ENCODE measurements at regions not wholly inside any gene's neighbourhood (a gene's known extent, or its start where the extent isn't known, plus 50 kb on each side); places are given as distances from the start of the nearest gene placed in this dataset.

DNA sequence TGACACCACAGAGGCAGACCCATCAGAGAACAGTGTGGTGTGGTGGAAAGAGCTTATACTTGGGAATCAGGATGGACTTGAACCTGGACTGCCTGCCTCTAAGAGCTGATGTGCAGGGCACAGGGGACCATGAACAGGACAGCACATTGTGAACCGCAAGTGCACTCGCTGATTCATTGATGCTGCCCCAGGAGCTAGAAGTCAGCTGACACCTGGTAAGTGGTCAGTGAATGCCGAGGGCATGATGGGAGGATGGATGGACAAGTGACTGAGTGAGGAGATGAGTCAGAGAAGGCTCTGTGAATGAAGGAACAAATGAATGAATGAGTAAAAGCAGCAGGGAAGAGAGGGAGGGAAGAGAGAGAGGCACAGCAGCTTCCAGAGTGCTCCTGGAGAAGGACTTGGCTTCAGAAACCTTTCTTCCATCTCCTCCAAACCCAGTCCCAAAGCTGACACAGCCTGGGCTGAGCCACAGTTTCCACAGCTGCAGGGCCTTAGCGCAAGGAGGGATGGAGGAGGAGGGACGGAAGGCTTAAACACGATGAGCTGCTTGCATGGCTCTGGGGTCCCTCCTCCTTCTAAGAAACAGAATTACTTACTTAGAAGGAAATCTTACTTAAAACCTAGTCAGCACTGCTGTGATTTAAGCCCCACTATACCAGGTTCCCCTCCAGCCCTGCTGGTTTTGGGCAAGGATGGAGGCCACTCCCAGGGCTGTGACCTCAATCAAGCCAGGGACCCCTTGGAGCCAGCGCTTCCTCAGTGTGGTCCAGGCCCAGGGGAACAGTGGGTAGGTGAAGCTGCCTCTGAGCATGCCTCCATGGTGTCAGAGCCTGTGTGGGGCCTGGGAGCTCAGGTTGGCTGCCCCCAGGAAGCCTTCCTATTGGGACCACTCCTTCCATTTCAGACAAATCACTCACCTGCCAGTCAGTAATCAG is 184.6 kb downstream of the TMEM132E start:
- H3K4me1 Mint-ChIP-seq = no peaks in the 10 kb centered on the region
- no peak overlapping the region for H3K27ac Mint-ChIP-seq
- H3K4me3 Mint-ChIP-seq = no peak overlapping the region
- Histone ChIP-seq H3K36me3 (ENCODE audit: control insufficient read depth, insufficient read depth, low read length) (no peaks in the 10 kb centered on the region), H3K9me3 (ENCODE audit: control insufficient read depth in 2 of 2, low read length in 2 of 2) (no peaks in the 10 kb centered on the region), H3K4me1 (ENCODE audit: control insufficient read depth, insufficient read depth, low read length, poor library complexity, severe bottlenecking) (no peaks in the 10 kb centered on the region), H3K27ac (ENCODE audit: insufficient read depth, low read length, poor library complexity, severe bottlenecking) (no peak overlapping the region), H3K4me3 (ENCODE audit: low read depth, low read length) (no peak overlapping the region), H3K27me3 (ENCODE audit: control insufficient read depth, insufficient read depth, low read length) (peaks cover 4% of the 10 kb centered on the region)
- ATAC-seq (ENCODE audit: low read depth in 2 of 2) (no peak), DNase-seq (no peak)
- peaks cover 0 to 1% (median 0%) of the 10 kb centered on the region in 7 donors for H3K9me3 Mint-ChIP-seq
- no peaks in the 10 kb centered on the region for H3K36me3 Mint-ChIP-seq
- peaks cover 10% of the 10 kb centered on the region for H3K27me3 Mint-ChIP-seq

DNA sequence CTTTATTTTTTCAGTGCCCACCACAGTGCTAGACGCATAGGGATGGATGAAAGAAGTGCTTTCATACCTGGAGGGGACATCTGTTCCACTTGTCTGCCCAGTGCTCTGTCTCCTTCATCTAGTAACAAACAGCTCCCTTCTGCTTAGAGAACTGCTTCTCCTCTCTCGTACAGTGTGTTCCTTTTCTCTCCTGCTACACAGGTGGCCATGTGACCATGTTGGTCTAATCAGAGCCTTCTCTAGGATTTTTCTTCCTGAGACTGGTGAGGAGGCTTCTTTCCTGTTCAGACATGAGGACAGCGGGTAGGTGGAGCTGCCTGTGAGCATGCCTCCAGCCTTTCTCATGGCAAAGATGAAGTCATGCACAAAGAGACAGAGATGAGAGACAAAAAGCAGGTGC is 182.7 kb downstream of the TMEM132E start:
- no peak overlapping the region for H3K27ac Mint-ChIP-seq
- DNase-seq (no peak), ATAC-seq (ENCODE audit: low read depth in 2 of 2) (no peak)
- H3K36me3 ChIP-seq (ENCODE audit: control insufficient read depth, insufficient read depth, low read length) = no peaks in the 10 kb centered on the region
- H3K27ac ChIP-seq (ENCODE audit: insufficient read depth, low read length, poor library complexity, severe bottlenecking) = no peak overlapping the region
- H3K4me1 ChIP-seq (ENCODE audit: control insufficient read depth, insufficient read depth, low read length, poor library complexity, severe bottlenecking) = no peaks in the 10 kb centered on the region
- H3K4me3 ChIP-seq (ENCODE audit: low read depth, low read length) = no peak overlapping the region
- peaks cover 4% of the 10 kb centered on the region for H3K27me3 ChIP-seq (ENCODE audit: control insufficient read depth, insufficient read depth, low read length)
- H3K4me1 Mint-ChIP-seq = no peaks in the 10 kb centered on the region
- no peaks in the 10 kb centered on the region for H3K36me3 Mint-ChIP-seq
- peaks cover 6% of the 10 kb centered on the region for H3K27me3 Mint-ChIP-seq
- no peak overlapping the region for H3K4me3 Mint-ChIP-seq
- no peaks in the 10 kb centered on the region for H3K9me3 ChIP-seq (ENCODE audit: control insufficient read depth in 2 of 2, low read length in 2 of 2)
- H3K9me3 Mint-ChIP-seq = peaks cover 0 to 1% (median 0%) of the 10 kb centered on the region in 7 donors

DNA sequence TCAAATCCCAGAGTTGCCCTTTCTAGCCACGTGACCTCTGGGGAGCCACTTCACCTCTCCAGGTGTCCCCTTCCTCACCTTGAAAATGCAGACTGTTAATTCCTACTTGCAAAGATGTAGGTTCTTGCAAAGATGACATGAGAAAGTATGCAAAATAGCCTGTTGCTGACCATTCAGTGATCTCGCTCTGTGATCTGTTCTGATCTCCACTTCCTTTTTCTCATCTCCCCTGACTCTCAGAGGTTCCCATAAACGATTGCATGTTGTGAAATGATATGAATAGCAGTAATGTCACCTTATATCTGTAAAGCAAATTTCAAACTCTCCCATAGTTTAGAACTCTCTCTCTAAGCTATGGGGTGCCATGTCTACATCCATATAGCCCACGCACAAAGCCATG is 182.3 kb downstream of the TMEM132E start:
- Histone ChIP-seq H3K4me1 (ENCODE audit: control insufficient read depth, insufficient read depth, low read length, poor library complexity, severe bottlenecking) (no peaks in the 10 kb centered on the region), H3K36me3 (ENCODE audit: control insufficient read depth, insufficient read depth, low read length) (no peaks in the 10 kb centered on the region), H3K9me3 (ENCODE audit: control insufficient read depth in 2 of 2, low read length in 2 of 2) (no peaks in the 10 kb centered on the region), H3K27me3 (ENCODE audit: control insufficient read depth, insufficient read depth, low read length) (peaks cover 4% of the 10 kb centered on the region), H3K4me3 (ENCODE audit: low read depth, low read length) (no peak overlapping the region), H3K27ac (ENCODE audit: insufficient read depth, low read length, poor library complexity, severe bottlenecking) (no peak overlapping the region)
- DNase-seq (no peak), ATAC-seq (ENCODE audit: low read depth in 2 of 2) (no peak)
- Mint-ChIP-seq H3K9me3 (peaks cover 0 to 1% (median 0%) of the 10 kb centered on the region in 7 donors), H3K27me3 (peaks cover 6% of the 10 kb centered on the region), H3K4me3 (no peak overlapping the region), H3K27ac (no peak overlapping the region), H3K36me3 (no peaks in the 10 kb centered on the region), H3K4me1 (no peaks in the 10 kb centered on the region)

DNA sequence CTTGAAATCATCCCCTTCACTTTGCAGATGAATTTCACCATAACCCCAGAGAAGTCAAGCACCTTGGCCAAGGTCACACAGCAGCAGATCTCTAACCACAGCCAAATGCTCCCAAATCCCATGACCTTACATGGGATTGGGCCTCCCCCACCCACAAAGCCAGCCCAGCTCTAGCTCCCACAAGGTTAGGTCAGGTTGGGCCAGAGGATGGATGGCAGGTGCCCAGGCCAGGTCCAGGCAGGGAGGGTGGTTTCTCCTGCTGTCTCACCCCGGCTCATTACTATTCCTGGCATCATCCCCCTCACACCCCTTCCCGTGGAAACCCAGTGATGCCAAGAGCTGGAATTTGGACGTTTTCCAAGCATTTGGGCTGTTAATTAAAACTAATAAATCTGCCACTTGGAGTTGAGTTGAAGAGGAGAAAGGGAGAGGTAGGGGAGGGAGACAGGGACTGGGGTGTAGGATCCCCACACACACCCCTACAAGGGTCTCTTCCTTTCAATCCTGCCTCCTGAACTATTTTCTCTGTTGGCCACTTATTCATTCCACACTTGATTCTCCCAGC is 181.6 kb downstream of the TMEM132E start:
- Mint-ChIP-seq H3K4me1 (no peaks in the 10 kb centered on the region), H3K4me3 (no peak overlapping the region), H3K36me3 (no peaks in the 10 kb centered on the region), H3K27me3 (peaks cover 6% of the 10 kb centered on the region), H3K9me3 (peaks cover 0 to 1% (median 0%) of the 10 kb centered on the region in 7 donors), H3K27ac (no peak overlapping the region)
- Histone ChIP-seq H3K4me1 (ENCODE audit: control insufficient read depth, insufficient read depth, low read length, poor library complexity, severe bottlenecking) (no peaks in the 10 kb centered on the region), H3K36me3 (ENCODE audit: control insufficient read depth, insufficient read depth, low read length) (no peaks in the 10 kb centered on the region), H3K9me3 (ENCODE audit: control insufficient read depth in 2 of 2, low read length in 2 of 2) (no peaks in the 10 kb centered on the region), H3K27ac (ENCODE audit: insufficient read depth, low read length, poor library complexity, severe bottlenecking) (no peak overlapping the region), H3K4me3 (ENCODE audit: low read depth, low read length) (no peak overlapping the region), H3K27me3 (ENCODE audit: control insufficient read depth, insufficient read depth, low read length) (peaks cover 4% of the 10 kb centered on the region)
- ATAC-seq (ENCODE audit: low read depth in 2 of 2) (no peak), DNase-seq (no peak)

DNA sequence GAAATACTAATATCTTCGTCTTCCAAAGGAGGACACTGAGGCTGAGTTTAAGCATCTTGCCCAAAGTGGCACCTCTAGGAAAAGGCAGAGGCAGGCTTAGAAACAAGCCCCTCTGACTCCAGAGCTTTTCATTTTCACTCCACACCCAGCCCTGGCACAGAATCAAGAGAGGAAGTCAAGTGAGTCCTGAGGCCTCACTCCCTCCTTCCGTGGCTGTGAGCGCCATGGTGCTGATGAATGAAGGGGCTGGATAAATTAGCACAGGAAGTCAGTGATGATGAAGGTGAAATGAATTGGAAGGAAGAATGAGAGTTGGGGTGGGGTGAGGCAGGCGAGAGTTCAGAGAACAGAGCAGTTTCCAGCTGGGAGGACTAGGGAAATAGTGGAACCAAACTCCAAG is 179.3 kb downstream of the TMEM132E start:
- H3K4me3 ChIP-seq (ENCODE audit: low read depth, low read length) = no peak overlapping the region
- peaks cover 6% of the 10 kb centered on the region for H3K27me3 Mint-ChIP-seq
- no peak overlapping the region for H3K27ac ChIP-seq (ENCODE audit: insufficient read depth, low read length, poor library complexity, severe bottlenecking)
- H3K9me3 ChIP-seq (ENCODE audit: control insufficient read depth in 2 of 2, low read length in 2 of 2) = no peaks in the 10 kb centered on the region
- H3K4me1 ChIP-seq (ENCODE audit: control insufficient read depth, insufficient read depth, low read length, poor library complexity, severe bottlenecking) = no peaks in the 10 kb centered on the region
- H3K36me3 Mint-ChIP-seq = no peaks in the 10 kb centered on the region
- peaks cover 0 to 2% (median 0%) of the 10 kb centered on the region in 7 donors for H3K9me3 Mint-ChIP-seq
- no peaks in the 10 kb centered on the region for H3K36me3 ChIP-seq (ENCODE audit: control insufficient read depth, insufficient read depth, low read length)
- H3K4me1 Mint-ChIP-seq = no peaks in the 10 kb centered on the region
- no peak overlapping the region for H3K4me3 Mint-ChIP-seq
- peaks cover 4% of the 10 kb centered on the region for H3K27me3 ChIP-seq (ENCODE audit: control insufficient read depth, insufficient read depth, low read length)
- H3K27ac Mint-ChIP-seq = no peak overlapping the region
- ATAC-seq (ENCODE audit: low read depth in 2 of 2) (no peak), DNase-seq (no peak)

DNA sequence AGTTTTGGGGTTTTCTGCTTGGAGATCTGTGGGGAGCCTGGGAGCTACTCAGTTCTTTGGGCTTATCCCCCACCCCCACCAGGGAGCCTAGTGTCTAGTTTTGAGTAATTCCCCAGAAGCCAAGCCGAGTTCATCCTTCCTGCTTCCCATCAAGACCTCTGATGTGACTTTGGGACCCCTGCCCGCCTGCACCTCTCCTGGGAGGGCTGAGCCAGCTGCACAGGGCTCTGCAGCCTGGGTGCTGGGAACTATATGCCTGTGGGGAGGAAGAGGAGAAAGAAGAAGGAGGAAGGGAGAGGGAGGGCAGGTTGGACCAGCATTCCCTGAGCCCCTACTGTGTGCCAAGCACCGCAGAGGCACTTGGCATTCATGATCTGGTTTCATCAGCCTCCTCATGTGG is 178.9 kb downstream of the TMEM132E start:
- Histone ChIP-seq H3K9me3 (ENCODE audit: control insufficient read depth in 2 of 2, low read length in 2 of 2) (no peaks in the 10 kb centered on the region), H3K4me1 (ENCODE audit: control insufficient read depth, insufficient read depth, low read length, poor library complexity, severe bottlenecking) (no peaks in the 10 kb centered on the region), H3K27me3 (ENCODE audit: control insufficient read depth, insufficient read depth, low read length) (no peaks in the 10 kb centered on the region), H3K36me3 (ENCODE audit: control insufficient read depth, insufficient read depth, low read length) (no peaks in the 10 kb centered on the region), H3K4me3 (ENCODE audit: low read depth, low read length) (no peak overlapping the region), H3K27ac (ENCODE audit: insufficient read depth, low read length, poor library complexity, severe bottlenecking) (no peak overlapping the region)
- Mint-ChIP-seq H3K27ac (no peak overlapping the region), H3K9me3 (peaks cover 0 to 2% (median 0%) of the 10 kb centered on the region in 7 donors), H3K27me3 (peaks cover 6% of the 10 kb centered on the region), H3K4me3 (no peak overlapping the region), H3K36me3 (no peaks in the 10 kb centered on the region), H3K4me1 (no peaks in the 10 kb centered on the region)
- ATAC-seq (ENCODE audit: low read depth in 2 of 2) = no peak
- no peak for DNase-seq

DNA sequence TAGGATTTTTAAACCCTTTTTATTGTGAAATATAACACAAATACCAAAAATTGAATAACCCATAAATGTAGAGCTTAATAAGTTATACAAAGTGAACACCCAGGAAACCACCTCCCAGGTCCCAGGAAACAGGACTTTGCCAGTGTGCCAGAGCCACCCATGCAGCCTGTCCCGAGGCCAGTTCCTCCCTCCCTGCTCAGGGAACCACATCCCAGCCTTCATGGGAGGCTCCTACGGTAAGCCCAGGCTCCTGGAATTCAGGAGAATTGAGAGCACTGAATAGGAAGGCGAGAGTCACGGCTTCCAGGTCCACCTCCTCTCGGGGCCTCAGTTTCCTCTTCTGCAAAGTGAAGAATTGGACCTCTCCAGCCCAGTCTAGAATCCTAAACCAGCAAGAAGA is 178.2 kb downstream of the TMEM132E start:
- Mint-ChIP-seq H3K4me3 (no peak overlapping the region), H3K27me3 (peaks cover 12% of the 10 kb centered on the region), H3K27ac (no peak overlapping the region), H3K36me3 (no peaks in the 10 kb centered on the region), H3K4me1 (no peaks in the 10 kb centered on the region), H3K9me3 (peaks cover 0 to 2% (median 0%) of the 10 kb centered on the region in 7 donors)
- no peak for DNase-seq
- no peaks in the 10 kb centered on the region for H3K36me3 ChIP-seq (ENCODE audit: control insufficient read depth, insufficient read depth, low read length)
- no peak overlapping the region for H3K4me3 ChIP-seq (ENCODE audit: low read depth, low read length)
- H3K9me3 ChIP-seq (ENCODE audit: control insufficient read depth in 2 of 2, low read length in 2 of 2) = no peaks in the 10 kb centered on the region
- H3K27ac ChIP-seq (ENCODE audit: insufficient read depth, low read length, poor library complexity, severe bottlenecking) = no peak overlapping the region
- H3K4me1 ChIP-seq (ENCODE audit: control insufficient read depth, insufficient read depth, low read length, poor library complexity, severe bottlenecking) = no peaks in the 10 kb centered on the region
- ATAC-seq (ENCODE audit: low read depth in 2 of 2) = no peak
- no peaks in the 10 kb centered on the region for H3K27me3 ChIP-seq (ENCODE audit: control insufficient read depth, insufficient read depth, low read length)

DNA sequence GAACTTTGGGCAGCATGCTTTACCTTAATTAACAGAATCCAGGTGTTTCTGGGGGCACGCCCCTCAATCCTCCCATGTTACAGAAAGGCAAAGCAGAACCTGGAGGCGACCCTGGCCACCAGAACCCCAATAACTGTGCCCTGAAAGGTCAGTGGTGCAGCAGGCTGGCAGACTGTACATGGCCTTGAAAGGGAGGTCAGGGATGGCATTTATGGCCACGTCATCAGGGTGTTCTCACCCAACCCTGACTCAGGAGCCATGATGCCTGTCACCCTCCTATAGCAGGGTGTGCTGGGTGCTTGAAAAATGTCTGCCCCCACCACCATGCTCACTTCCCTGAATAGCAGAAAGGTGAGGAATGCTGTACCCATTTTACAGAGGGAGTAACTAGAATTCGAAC is 177.7 kb downstream of the TMEM132E start:
- H3K9me3 ChIP-seq (ENCODE audit: control insufficient read depth in 2 of 2, low read length in 2 of 2) = no peaks in the 10 kb centered on the region
- H3K27me3 Mint-ChIP-seq = peaks cover 15% of the 10 kb centered on the region

More for the DNA sequence above, 177.7 kb downstream of the TMEM132E start:
- H3K27ac ChIP-seq (ENCODE audit: insufficient read depth, low read length, poor library complexity, severe bottlenecking) = no peak overlapping the region
- H3K4me1 ChIP-seq (ENCODE audit: control insufficient read depth, insufficient read depth, low read length, poor library complexity, severe bottlenecking) = no peaks in the 10 kb centered on the region
- no peaks in the 10 kb centered on the region for H3K36me3 ChIP-seq (ENCODE audit: control insufficient read depth, insufficient read depth, low read length)
- Mint-ChIP-seq H3K4me3 (no peak overlapping the region), H3K9me3 (peaks cover 0 to 3% (median 0%) of the 10 kb centered on the region in 7 donors), H3K4me1 (no peaks in the 10 kb centered on the region), H3K36me3 (no peaks in the 10 kb centered on the region), H3K27ac (no peak overlapping the region)
- H3K27me3 ChIP-seq (ENCODE audit: control insufficient read depth, insufficient read depth, low read length) = no peaks in the 10 kb centered on the region
- ATAC-seq (ENCODE audit: low read depth in 2 of 2) (no peak), DNase-seq (no peak)
- H3K4me3 ChIP-seq (ENCODE audit: low read depth, low read length) = no peak overlapping the region

Measured in CD4-positive, CD25-positive, alpha-beta regulatory T cell (primary cell).